H1 (cell line): ENCODE measurements at regions not wholly inside any gene's neighbourhood (a gene's known extent, or its start where the extent isn't known, plus 50 kb on each side); places are given as distances from the start of the nearest gene placed in this dataset.

Experiments
- TF ChIP-seq, protein P1 (sequence below): fragments of 300-600 bp; sonication (generic); IDR thresholded peaks from 2 replicates; pipeline ENCODE4 v1.7.1; 2012; ENCODE audit warnings: low read length, moderate library complexity, mild to moderate bottlenecking, inconsistent platforms; ENCODE audit not compliant: insufficient replicate concordance

DNA sequence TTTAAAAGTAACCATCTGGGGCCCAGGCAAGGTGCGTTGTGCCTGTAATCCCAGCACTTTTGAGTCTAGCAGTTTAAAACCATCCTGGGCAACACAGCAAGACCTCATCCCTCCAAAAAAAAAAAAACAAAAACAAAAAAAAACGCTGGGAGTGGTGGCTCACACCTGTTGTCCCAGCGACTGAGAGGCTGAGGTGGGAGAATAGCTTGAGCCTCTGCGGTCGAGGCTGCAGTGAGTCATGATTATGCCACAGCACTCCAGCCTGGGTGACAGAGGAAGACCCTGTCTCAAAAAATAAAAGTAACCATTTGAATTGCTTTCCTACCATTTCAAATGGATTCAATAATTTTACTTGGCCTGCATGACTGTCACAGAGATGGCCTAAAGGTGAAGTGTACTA, 186.5 kb upstream of the ATP2B1 start (continued):
- TF ChIP-seq, protein P1, sequence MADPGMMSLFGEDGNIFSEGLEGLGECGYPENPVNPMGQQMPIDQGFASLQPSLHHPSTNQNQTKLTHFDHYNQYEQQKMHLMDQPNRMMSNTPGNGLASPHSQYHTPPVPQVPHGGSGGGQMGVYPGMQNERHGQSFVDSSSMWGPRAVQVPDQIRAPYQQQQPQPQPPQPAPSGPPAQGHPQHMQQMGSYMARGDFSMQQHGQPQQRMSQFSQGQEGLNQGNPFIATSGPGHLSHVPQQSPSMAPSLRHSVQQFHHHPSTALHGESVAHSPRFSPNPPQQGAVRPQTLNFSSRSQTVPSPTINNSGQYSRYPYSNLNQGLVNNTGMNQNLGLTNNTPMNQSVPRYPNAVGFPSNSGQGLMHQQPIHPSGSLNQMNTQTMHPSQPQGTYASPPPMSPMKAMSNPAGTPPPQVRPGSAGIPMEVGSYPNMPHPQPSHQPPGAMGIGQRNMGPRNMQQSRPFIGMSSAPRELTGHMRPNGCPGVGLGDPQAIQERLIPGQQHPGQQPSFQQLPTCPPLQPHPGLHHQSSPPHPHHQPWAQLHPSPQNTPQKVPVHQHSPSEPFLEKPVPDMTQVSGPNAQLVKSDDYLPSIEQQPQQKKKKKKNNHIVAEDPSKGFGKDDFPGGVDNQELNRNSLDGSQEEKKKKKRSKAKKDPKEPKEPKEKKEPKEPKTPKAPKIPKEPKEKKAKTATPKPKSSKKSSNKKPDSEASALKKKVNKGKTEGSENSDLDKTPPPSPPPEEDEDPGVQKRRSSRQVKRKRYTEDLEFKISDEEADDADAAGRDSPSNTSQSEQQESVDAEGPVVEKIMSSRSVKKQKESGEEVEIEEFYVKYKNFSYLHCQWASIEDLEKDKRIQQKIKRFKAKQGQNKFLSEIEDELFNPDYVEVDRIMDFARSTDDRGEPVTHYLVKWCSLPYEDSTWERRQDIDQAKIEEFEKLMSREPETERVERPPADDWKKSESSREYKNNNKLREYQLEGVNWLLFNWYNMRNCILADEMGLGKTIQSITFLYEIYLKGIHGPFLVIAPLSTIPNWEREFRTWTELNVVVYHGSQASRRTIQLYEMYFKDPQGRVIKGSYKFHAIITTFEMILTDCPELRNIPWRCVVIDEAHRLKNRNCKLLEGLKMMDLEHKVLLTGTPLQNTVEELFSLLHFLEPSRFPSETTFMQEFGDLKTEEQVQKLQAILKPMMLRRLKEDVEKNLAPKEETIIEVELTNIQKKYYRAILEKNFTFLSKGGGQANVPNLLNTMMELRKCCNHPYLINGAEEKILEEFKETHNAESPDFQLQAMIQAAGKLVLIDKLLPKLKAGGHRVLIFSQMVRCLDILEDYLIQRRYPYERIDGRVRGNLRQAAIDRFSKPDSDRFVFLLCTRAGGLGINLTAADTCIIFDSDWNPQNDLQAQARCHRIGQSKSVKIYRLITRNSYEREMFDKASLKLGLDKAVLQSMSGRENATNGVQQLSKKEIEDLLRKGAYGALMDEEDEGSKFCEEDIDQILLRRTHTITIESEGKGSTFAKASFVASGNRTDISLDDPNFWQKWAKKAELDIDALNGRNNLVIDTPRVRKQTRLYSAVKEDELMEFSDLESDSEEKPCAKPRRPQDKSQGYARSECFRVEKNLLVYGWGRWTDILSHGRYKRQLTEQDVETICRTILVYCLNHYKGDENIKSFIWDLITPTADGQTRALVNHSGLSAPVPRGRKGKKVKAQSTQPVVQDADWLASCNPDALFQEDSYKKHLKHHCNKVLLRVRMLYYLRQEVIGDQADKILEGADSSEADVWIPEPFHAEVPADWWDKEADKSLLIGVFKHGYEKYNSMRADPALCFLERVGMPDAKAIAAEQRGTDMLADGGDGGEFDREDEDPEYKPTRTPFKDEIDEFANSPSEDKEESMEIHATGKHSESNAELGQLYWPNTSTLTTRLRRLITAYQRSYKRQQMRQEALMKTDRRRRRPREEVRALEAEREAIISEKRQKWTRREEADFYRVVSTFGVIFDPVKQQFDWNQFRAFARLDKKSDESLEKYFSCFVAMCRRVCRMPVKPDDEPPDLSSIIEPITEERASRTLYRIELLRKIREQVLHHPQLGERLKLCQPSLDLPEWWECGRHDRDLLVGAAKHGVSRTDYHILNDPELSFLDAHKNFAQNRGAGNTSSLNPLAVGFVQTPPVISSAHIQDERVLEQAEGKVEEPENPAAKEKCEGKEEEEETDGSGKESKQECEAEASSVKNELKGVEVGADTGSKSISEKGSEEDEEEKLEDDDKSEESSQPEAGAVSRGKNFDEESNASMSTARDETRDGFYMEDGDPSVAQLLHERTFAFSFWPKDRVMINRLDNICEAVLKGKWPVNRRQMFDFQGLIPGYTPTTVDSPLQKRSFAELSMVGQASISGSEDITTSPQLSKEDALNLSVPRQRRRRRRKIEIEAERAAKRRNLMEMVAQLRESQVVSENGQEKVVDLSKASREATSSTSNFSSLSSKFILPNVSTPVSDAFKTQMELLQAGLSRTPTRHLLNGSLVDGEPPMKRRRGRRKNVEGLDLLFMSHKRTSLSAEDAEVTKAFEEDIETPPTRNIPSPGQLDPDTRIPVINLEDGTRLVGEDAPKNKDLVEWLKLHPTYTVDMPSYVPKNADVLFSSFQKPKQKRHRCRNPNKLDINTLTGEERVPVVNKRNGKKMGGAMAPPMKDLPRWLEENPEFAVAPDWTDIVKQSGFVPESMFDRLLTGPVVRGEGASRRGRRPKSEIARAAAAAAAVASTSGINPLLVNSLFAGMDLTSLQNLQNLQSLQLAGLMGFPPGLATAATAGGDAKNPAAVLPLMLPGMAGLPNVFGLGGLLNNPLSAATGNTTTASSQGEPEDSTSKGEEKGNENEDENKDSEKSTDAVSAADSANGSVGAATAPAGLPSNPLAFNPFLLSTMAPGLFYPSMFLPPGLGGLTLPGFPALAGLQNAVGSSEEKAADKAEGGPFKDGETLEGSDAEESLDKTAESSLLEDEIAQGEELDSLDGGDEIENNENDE = no peak
